Gastroesophageal sphincter (tissue), 4 donors: ENCODE measurements at regions not wholly inside any gene's neighbourhood (a gene's known extent, or its start where the extent isn't known, plus 50 kb on each side); places are given as distances from the start of the nearest gene placed in this dataset.
"Not testable (repeated sequence)": the region's sequence is repeated elsewhere in the genome, so short reads cannot be mapped to it uniquely, and the experiment has no call there.

Experiments used
- ATAC-seq: fragments of 150-250 bp; one replicate; pipeline ENCODE4 v1.9.1; 2016; ENCODE audit warnings: mild to moderate bottlenecking, moderate library complexity
- H3K27ac ChIP-seq, 4 donors: fragments of 200-600 bp; sonication (generic) in 3 of 4; 1 replicate in 3 of 4; 2 replicates in 1 of 4; pipeline ENCODE4 v1.5.1; 2016 to 2019
- H3K27me3 ChIP-seq: fragments of 200-600 bp; sonication (generic); one replicate; pipeline ENCODE4 v1.5.1; 2019
- H3K36me3 ChIP-seq, 2 donors: fragments of 200-600 bp; sonication (generic); one replicate each; pipeline ENCODE4 v1.5.1; 2019; ENCODE audit warnings: control low read depth in 1 of 2
- H3K4me1 ChIP-seq, 3 donors: fragments of 200-600 bp; sonication (generic); 1 replicate in 2 of 3; 2 replicates in 1 of 3; pipeline ENCODE4 v1.5.1; 2016 to 2019; ENCODE audit warnings: control low read depth in 2 of 3
- H3K4me3 ChIP-seq, 2 donors: fragments of 200-600 bp; sonication (generic); one replicate each; pipeline ENCODE4 v1.5.1; 2019; ENCODE audit warnings: mild to moderate bottlenecking in 1 of 2, moderate library complexity in 1 of 2
- H3K9me3 ChIP-seq, 3 donors: fragments of 200-600 bp; sonication (generic); one replicate each; pipeline ENCODE4 v1.5.1; 2017 to 2019; ENCODE audit warnings: control low read depth in 2 of 3
- CTCF ChIP-seq, 4 experiments: fragments of 200-600 bp in 2 of 4; fragments of 450-650 bp in 2 of 4; sonication (generic) in 1 of 4; IDR thresholded peaks; one replicate each; pipeline ENCODE4 v1.5.1; 2017 to 2019; ENCODE audit warnings: antibody characterized with exemption in 4 of 4, mild to moderate bottlenecking in 2 of 4, moderate library complexity in 2 of 4
- EP300 ChIP-seq: sonication (generic); formaldehyde crosslinking; IDR thresholded peaks from one replicate; pipeline ENCODE4 v1.6.1; 2017; ENCODE audit warnings: antibody characterized with exemption, mild to moderate bottlenecking
- POLR2A ChIP-seq, 2 donors: fragments of 450-650 bp; IDR thresholded peaks; one replicate each; pipeline ENCODE4 v1.6.1; 2017; ENCODE audit warnings: antibody characterized with exemption in 2 of 2, mild to moderate bottlenecking in 2 of 2, moderate library complexity in 1 of 2
- POLR2AphosphoS5 ChIP-seq: sonication (generic); formaldehyde crosslinking; IDR thresholded peaks from one replicate; pipeline ENCODE4 v1.6.1; 2017; ENCODE audit warnings: antibody characterized with exemption
- WGBS, 2 donors: methylation state at CpG; one replicate each; pipeline ENCODE4 v1.1.5; 2018; ENCODE audit warnings: low coverage in 1 of 2; 5-methylcytosine and 5-hydroxymethylcytosine counted together

GRCh38 chr1:172837816-172838679 is 179.1 kb downstream of the FASLG start:
- H3K36me3 ChIP-seq, result no peaks in the 10 kb centered on the region
- H3K4me1 ChIP-seq, result peaks cover 0 to 2% (median 0%) of the 10 kb centered on the region in 3 donors
- H3K27ac ChIP-seq, result no peak overlapping the region
- H3K9me3 ChIP-seq, result no peaks in the 10 kb centered on the region
- no peak for TF ChIP-seq POLR2AphosphoS5
- no peak for TF ChIP-seq EP300
- no peak for TF ChIP-seq CTCF (IDR thresholded peaks at IDR 0.05)
- TF ChIP-seq POLR2A (IDR thresholded peaks at IDR 0.05), result no peak
- ATAC-seq, result peak; percentile 48
- no peak overlapping the region for H3K4me3 ChIP-seq
- no peaks in the 10 kb centered on the region for H3K27me3 ChIP-seq
- 77 to 85% methylated on average over 6 of the region's 6 CpGs for WGBS, 2 donors

- Histone ChIP-seq H3K27me3 (no peaks in the 10 kb centered on the region), H3K36me3 (no peaks in the 10 kb centered on the region), H3K4me3 (no peak overlapping the region), H3K27ac (no peak overlapping the region), H3K9me3 (no peaks in the 10 kb centered on the region), H3K4me1 (peaks cover 0 to 9% (median 0%) of the 10 kb centered on the region in 3 donors)
- TF ChIP-seq EP300, result no peak
- TF ChIP-seq CTCF (IDR thresholded peaks at IDR 0.05), result no peak
- no peak for TF ChIP-seq POLR2AphosphoS5
- TF ChIP-seq POLR2A (IDR thresholded peaks at IDR 0.05), result no peak
- ATAC-seq, result no peak
- WGBS, 2 donors, result 88 to 92% methylated on average over 4 of the region's 4 CpGs
These were observed 179.9 kb downstream of the FASLG start for GRCh38 chr1:172838680-172839313.

- not testable (repeated sequence) for H3K27me3 ChIP-seq, H3K4me3 ChIP-seq, H3K9me3 ChIP-seq, ATAC-seq, H3K27ac ChIP-seq, H3K36me3 ChIP-seq
- WGBS, 2 donors, result 93 to 95% methylated on average over 5 to 8 of the region's 8 CpGs
- H3K4me1 ChIP-seq, result peaks cover 0 to 12% (median 0%) of the 10 kb centered on the region in 3 donors
These were observed 180.7 kb downstream of the FASLG start for GRCh38 chr1:172839639-172840038.

GRCh38 chr1:172843444-172843843 is 184.5 kb downstream of the FASLG start:
- no peaks in the 10 kb centered on the region for H3K9me3 ChIP-seq
- no peak for ATAC-seq
- H3K27ac ChIP-seq, result no peak overlapping the region
- no peak for TF ChIP-seq POLR2A (IDR thresholded peaks at IDR 0.05)
- H3K4me1 ChIP-seq, result peaks cover 0 to 18% (median 0%) of the 10 kb centered on the region in 3 donors
- no peaks in the 10 kb centered on the region for H3K36me3 ChIP-seq
- H3K4me3 ChIP-seq, result no peak overlapping the region
- 58 to 71% methylated on average over 2 of the region's 2 CpGs for WGBS, 2 donors
- H3K27me3 ChIP-seq, result no peaks in the 10 kb centered on the region

GRCh38 chr1:172845371-172845770 is 186.5 kb downstream of the FASLG start:
- H3K36me3 ChIP-seq, result no peaks in the 10 kb centered on the region
- peaks cover 0 to 18% (median 0%) of the 10 kb centered on the region in 3 donors for H3K4me1 ChIP-seq
- ATAC-seq, result no peak
- no peak for TF ChIP-seq POLR2AphosphoS5
- TF ChIP-seq POLR2A (IDR thresholded peaks at IDR 0.05), result no peak
- TF ChIP-seq CTCF (IDR thresholded peaks at IDR 0.05), result no peak
- no peak for TF ChIP-seq EP300
- no peak overlapping the region for H3K27ac ChIP-seq
- H3K9me3 ChIP-seq, result no peaks in the 10 kb centered on the region
- 41% methylated on average over 2 of the region's 2 CpGs; no CpG with 5 or more reads in 1 of the 2 donors for WGBS, 2 donors
- H3K27me3 ChIP-seq, result no peaks in the 10 kb centered on the region
- no peak overlapping the region for H3K4me3 ChIP-seq

GRCh38 chr1:172845865-172846264 is 187.0 kb downstream of the FASLG start:
- ATAC-seq, result no peak
- WGBS, 2 donors, result 80 to 82% methylated on average over 2 of the region's 2 CpGs
- no peaks in the 10 kb centered on the region for H3K36me3 ChIP-seq
- no peak overlapping the region for H3K4me3 ChIP-seq
- no peak for TF ChIP-seq POLR2AphosphoS5
- H3K27me3 ChIP-seq, result no peaks in the 10 kb centered on the region
- H3K27ac ChIP-seq, result no peak overlapping the region
- H3K9me3 ChIP-seq, result no peaks in the 10 kb centered on the region
- peaks cover 0 to 18% (median 0%) of the 10 kb centered on the region in 3 donors for H3K4me1 ChIP-seq

GRCh38 chr1:172847814-172848213 is 188.9 kb downstream of the FASLG start:
- H3K9me3 ChIP-seq, H3K27me3 ChIP-seq, H3K36me3 ChIP-seq, H3K4me3 ChIP-seq, ATAC-seq, H3K27ac ChIP-seq: not testable (repeated sequence)
- peaks cover 0 to 18% (median 0%) of the 10 kb centered on the region in 3 donors for H3K4me1 ChIP-seq
